A673 (cell line): ENCODE measurements at regions not wholly inside any gene's neighbourhood (a gene's known extent, or its start where the extent isn't known, plus 50 kb on each side); places are given as distances from the start of the nearest gene placed in this dataset.

Experiments
- BruUV-seq: library from RNA; stranded (reverse); fragments of 400-500 nt; replicated peaks from 2 replicates; lab custom pipeline; 2021; lab: Mats Ljungman, UMichigan
- CTCF ChIA-PET: fragments of 300-600 bp; sonication (Branson Sonifier 250); formaldehyde crosslinking; loops from one replicate; lab custom pipeline; 2022; ENCODE audit warnings: antibody characterized with exemption; lab: Charles Lee
- POLR2A ChIA-PET: fragments of 300-600 bp; sonication (Branson Sonifier 250); formaldehyde crosslinking; loops from one replicate; lab custom pipeline; 2022; ENCODE audit warnings: antibody characterized with exemption; ENCODE audit not compliant: low non-redundant PET; lab: Charles Lee
- DNase-seq: peaks from one replicate; pipeline ENCODE4 v3.0.0-alpha.2; 2015; ENCODE audit warnings: low spot score
- H3K27ac ChIP-seq: fragments of 200-600 bp; sonication (generic); 2 replicates; pipeline ENCODE4 v1.5.1; 2016; ENCODE audit warnings: mixed run types, low read depth, mild to moderate bottlenecking, mixed read lengths, antibody characterized with exemption, low read length; ENCODE audit not compliant: poor library complexity, severe bottlenecking
- H3K27me3 ChIP-seq: fragments of 200-600 bp; sonication (generic); replicated peaks from 2 replicates; pipeline ENCODE4 v1.6.1; 2017; ENCODE audit warnings: mixed run types, low read depth, mild to moderate bottlenecking, mixed read lengths, antibody characterized with exemption, low read length; ENCODE audit not compliant: insufficient read depth, poor library complexity
- H3K36me3 ChIP-seq: fragments of 200-600 bp; sonication (generic); 2 replicates; pipeline ENCODE4 v1.6.1; 2016; ENCODE audit warnings: mixed run types, mild to moderate bottlenecking, mixed read lengths, antibody characterized with exemption, low read length; ENCODE audit not compliant: insufficient read depth, poor library complexity, severe bottlenecking
- H3K4me1 ChIP-seq: fragments of 200-600 bp; sonication (generic); 2 replicates; pipeline ENCODE4 v1.6.1; 2017; ENCODE audit warnings: mixed run types, mild to moderate bottlenecking, mixed read lengths, antibody characterized with exemption, low read length; ENCODE audit not compliant: insufficient read depth, poor library complexity, severe bottlenecking
- H3K4me3 ChIP-seq: fragments of 200-600 bp; sonication (generic); 2 replicates; pipeline ENCODE4 v1.5.1; 2016; ENCODE audit warnings: low read depth, mixed run types, mild to moderate bottlenecking, mixed read lengths, low read length; ENCODE audit not compliant: poor library complexity, severe bottlenecking
- H3K9me3 ChIP-seq: fragments of 200-600 bp; sonication (generic); 2 replicates; pipeline ENCODE4 v1.6.1; 2016; ENCODE audit warnings: mixed run types, low read depth, mild to moderate bottlenecking, mixed read lengths, antibody characterized with exemption, low read length; ENCODE audit not compliant: poor library complexity, severe bottlenecking
- EZH2 ChIP-seq: fragments of 200-600 bp; sonication (generic); IDR thresholded peaks from 2 replicates; pipeline ENCODE4 v1.6.1; 2017; ENCODE audit warnings: borderline replicate concordance, low read depth, mild to moderate bottlenecking, mixed read lengths, antibody characterized with exemption, low read length; ENCODE audit not compliant: poor library complexity, severe bottlenecking
- intact Hi-C: fragments of 100-400 bp; cut with micrococcal nuclease; formaldehyde crosslinking; loops from one replicate; pipeline ENCODE4 v1.10.0; 2022; ENCODE audit not compliant: unreplicated experiment
- TF ChIP-seq, protein P1 (sequence below): fragments of 300-800, 200-600 bp; sonication (generic); conservative IDR thresholded peaks from 2 replicates; pipeline ENCODE4 v1.5.1; 2017; ENCODE audit warnings: low read depth, mild to moderate bottlenecking, antibody characterized with exemption, low read length, moderate library complexity, mixed read lengths

DNA sequence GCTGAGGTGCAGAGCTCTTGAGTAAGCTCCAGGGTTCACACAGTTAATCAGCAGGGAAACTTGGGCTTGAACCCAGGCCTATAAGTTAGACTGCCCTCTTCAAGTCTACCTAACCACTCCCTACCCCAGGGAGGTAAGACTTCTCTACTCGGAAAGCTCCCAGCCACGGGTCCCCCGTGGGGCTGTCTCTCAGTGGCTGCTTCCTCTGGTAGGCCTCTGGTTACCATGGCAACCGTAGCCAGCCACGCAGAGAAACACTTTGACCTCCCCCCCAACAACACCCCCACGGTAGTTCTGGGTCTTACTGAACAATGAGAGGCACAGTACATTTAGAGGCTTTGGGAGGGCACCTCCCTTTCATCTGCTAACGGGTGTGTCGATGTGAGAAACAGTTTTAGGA, 245.2 kb downstream of the AACS start:
- Histone ChIP-seq H3K4me3 (no peak overlapping the region), H3K9me3 (no peaks in the 10 kb centered on the region), H3K27ac (no peak overlapping the region), H3K27me3 (peaks cover 3% of the 10 kb centered on the region), H3K36me3 (no peaks in the 10 kb centered on the region), H3K4me1 (no peaks in the 10 kb centered on the region)
- TF ChIP-seq, protein P1, sequence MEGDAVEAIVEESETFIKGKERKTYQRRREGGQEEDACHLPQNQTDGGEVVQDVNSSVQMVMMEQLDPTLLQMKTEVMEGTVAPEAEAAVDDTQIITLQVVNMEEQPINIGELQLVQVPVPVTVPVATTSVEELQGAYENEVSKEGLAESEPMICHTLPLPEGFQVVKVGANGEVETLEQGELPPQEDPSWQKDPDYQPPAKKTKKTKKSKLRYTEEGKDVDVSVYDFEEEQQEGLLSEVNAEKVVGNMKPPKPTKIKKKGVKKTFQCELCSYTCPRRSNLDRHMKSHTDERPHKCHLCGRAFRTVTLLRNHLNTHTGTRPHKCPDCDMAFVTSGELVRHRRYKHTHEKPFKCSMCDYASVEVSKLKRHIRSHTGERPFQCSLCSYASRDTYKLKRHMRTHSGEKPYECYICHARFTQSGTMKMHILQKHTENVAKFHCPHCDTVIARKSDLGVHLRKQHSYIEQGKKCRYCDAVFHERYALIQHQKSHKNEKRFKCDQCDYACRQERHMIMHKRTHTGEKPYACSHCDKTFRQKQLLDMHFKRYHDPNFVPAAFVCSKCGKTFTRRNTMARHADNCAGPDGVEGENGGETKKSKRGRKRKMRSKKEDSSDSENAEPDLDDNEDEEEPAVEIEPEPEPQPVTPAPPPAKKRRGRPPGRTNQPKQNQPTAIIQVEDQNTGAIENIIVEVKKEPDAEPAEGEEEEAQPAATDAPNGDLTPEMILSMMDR, result no peak
- DNase-seq, result no peak
- intact Hi-C loops, result no loop called here
- ChIA-PET POLR2A (no interaction called here), CTCF (no interaction called here)
- no TSS peak for BruUV-seq

DNA sequence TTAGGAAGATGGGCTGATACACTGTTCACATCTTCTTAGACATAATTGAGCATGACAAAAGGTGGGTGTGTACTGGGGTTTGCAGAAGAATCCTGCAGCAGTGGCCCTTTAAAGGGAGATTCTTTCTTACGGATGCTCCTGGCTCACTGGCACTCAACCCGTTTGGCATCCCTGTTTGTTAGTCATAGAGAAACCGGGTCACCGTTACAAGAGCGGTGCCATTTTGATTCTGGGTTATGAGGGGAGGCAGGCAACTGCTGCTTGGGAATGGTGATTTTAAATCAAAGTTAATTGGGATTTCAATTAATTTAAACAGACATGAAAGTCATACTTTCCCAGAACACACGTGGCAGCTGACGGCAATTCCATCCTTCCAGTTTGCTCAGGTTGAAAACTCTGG, 245.8 kb downstream of the AACS start:
- no peaks in the 10 kb centered on the region for H3K4me1 ChIP-seq
- ChIA-PET CTCF (no interaction called here), POLR2A (no interaction called here)
- H3K36me3 ChIP-seq, result no peaks in the 10 kb centered on the region
- H3K9me3 ChIP-seq, result no peaks in the 10 kb centered on the region
- intact Hi-C loops, result no loop called here
- H3K27ac ChIP-seq, result no peak overlapping the region
- peaks cover 3% of the 10 kb centered on the region for H3K27me3 ChIP-seq
- no peak for DNase-seq
- H3K4me3 ChIP-seq, result no peak overlapping the region
- no TSS peak for BruUV-seq
- no peak for TF ChIP-seq EZH2
- TF ChIP-seq, protein P1, result no peak

DNA sequence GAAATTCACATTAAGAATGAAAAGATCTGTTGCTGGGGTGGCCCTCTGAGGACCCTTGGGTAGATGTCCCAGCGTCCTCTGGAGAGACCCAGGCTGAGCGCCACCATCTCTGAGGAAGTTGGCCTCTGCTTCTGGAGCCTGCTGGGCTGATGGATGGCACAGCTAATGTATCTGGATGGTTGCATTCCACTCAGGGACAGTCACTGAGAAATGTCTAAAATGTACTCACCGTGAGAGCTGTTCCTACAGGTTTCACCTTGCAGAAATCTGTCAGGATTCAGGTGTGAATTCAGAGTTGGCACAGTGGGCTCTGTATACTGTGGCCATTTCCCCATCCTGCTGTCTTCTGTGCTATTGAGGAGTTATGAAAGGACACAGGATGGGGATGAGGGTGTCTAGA, 247.2 kb downstream of the AACS start:
- BruUV-seq, result no TSS peak
- no peaks in the 10 kb centered on the region for H3K4me1 ChIP-seq
- intact Hi-C loops, result no loop called here
- ChIA-PET POLR2A (no interaction called here), CTCF (no interaction called here)
- no peak for TF ChIP-seq EZH2
- TF ChIP-seq, protein P1, result no peak
- H3K27me3 ChIP-seq, result no peaks in the 10 kb centered on the region
- no peak for DNase-seq
- H3K4me3 ChIP-seq, result no peak overlapping the region
- H3K9me3 ChIP-seq, result no peaks in the 10 kb centered on the region
- no peaks in the 10 kb centered on the region for H3K36me3 ChIP-seq
- H3K27ac ChIP-seq, result no peak overlapping the region
